HepG2 (cell line): ENCODE measurements at regions not wholly inside any gene's neighbourhood (a gene's known extent, or its start where the extent isn't known, plus 50 kb on each side); places are given as distances from the start of the nearest gene placed in this dataset.

Experiments
- ATAC-seq: fragments of 200-7000 bp; cut with Tn5 transposase; 3 replicates; pipeline ENCODE4 v1.9.1; 2020; ENCODE audit warnings: mild to moderate bottlenecking, moderate library complexity
- BruUV-seq: library from RNA; stranded (reverse); fragments of 400-500 nt; replicated peaks from 2 replicates; lab custom pipeline; 2021; lab: Mats Ljungman, UMichigan
- CTCF ChIA-PET: fragments of 300-600 bp; formaldehyde crosslinking; extraction: SDS; loops from one replicate; lab custom pipeline; 2021; ENCODE audit warnings: low total read pairs, inconsistent platforms, low intra/inter-chr PET ratio; lab: Yijun Ruan, JAX
- POLR2A ChIA-PET: fragments of 350-600 bp; sonication (Branson Sonifier 250); formaldehyde crosslinking; loops from one replicate; lab custom pipeline; 2020; ENCODE audit warnings: antibody characterized with exemption, inconsistent platforms; lab: Yijun Ruan, JAX
- DNase-seq: peaks from one replicate; pipeline ENCODE4 v3.0.0-alpha.2; 2015; ENCODE audit warnings: low spot score
- FAIRE-seq: peaks from 3 replicates; lab custom pipeline; 2011; peaks lifted over from hg19 to GRCh38; lab: Jason Lieb, UNC
- H2AFZ ChIP-seq: one replicate; pipeline ENCODE4 v1.6.1; 2011; ENCODE audit warnings: low read length, inconsistent platforms
- H3K27ac ChIP-seq: fragments of 300-600 bp; 3 replicates; pipeline ENCODE4 v1.8.0; 2011; ENCODE audit warnings: mixed run types, mild to moderate bottlenecking, mixed read lengths, low read length, inconsistent platforms; ENCODE audit not compliant: insufficient read depth; ENCODE audit errors: extremely low read length
- H3K27me3 ChIP-seq, 2 experiments: fragments of 200-600 bp in 1 of 2; 2 replicates in 1 of 2; 3 replicates in 1 of 2; pipeline versions ENCODE4 v1.6.0 to v1.8.0; 2011; ENCODE audit warnings: low read length in 2 of 2, mild to moderate bottlenecking in 2 of 2, moderate library complexity in 2 of 2, inconsistent platforms in 1 of 2; ENCODE audit not compliant: insufficient read depth in 2 of 2, control insufficient read depth in 1 of 2
- H3K36me3 ChIP-seq, 2 experiments: fragments of 200-600 bp in 1 of 2; replicated peaks in 1 of 2; 2 replicates in 1 of 2; 3 replicates in 1 of 2; pipeline versions ENCODE4 v1.5.1 to v1.8.0; 2011; ENCODE audit warnings: low read length in 2 of 2, inconsistent platforms in 1 of 2; ENCODE audit not compliant: insufficient read depth in 2 of 2, control insufficient read depth in 1 of 2
- H3K4me1 ChIP-seq: 2 replicates; pipeline ENCODE4 v1.5.1; 2012; ENCODE audit warnings: low read length, inconsistent platforms; ENCODE audit not compliant: insufficient read depth
- H3K4me2 ChIP-seq: 2 replicates; pipeline ENCODE4 v1.6.0; 2011; ENCODE audit warnings: low read depth, low read length, inconsistent platforms
- H3K4me3 ChIP-seq, 3 experiments: fragments of 200-600 bp in 1 of 3; sonication (generic), shearing (Covaris generic) in 1 of 3; replicated peaks in 1 of 3; 2 replicates each; pipeline ENCODE4 v1.5.1; 2011 to 2016; ENCODE audit warnings: low read length in 3 of 3, inconsistent platforms in 2 of 3, low read depth in 2 of 3, mild to moderate bottlenecking in 2 of 3, control low read depth in 1 of 3, mixed read lengths in 1 of 3; ENCODE audit not compliant: insufficient read depth in 1 of 3
- H3K79me2 ChIP-seq: one replicate; pipeline ENCODE4 v1.6.1; 2011; ENCODE audit warnings: low read length, inconsistent platforms; ENCODE audit not compliant: insufficient read depth
- H3K9ac ChIP-seq: 2 replicates; pipeline ENCODE4 v1.6.0; 2011; ENCODE audit warnings: mild to moderate bottlenecking, low read depth, low read length, inconsistent platforms; ENCODE audit not compliant: insufficient read depth
- H3K9me3 ChIP-seq: 2 replicates; pipeline ENCODE4 v1.5.1; 2012; ENCODE audit warnings: mild to moderate bottlenecking, low read length
- H4K20me1 ChIP-seq: 2 replicates; pipeline ENCODE4 v1.6.0; 2011; ENCODE audit warnings: inconsistent platforms, mild to moderate bottlenecking, low read length, moderate library complexity; ENCODE audit not compliant: insufficient read depth
- BRD4 ChIP-seq: sonication (generic); formaldehyde crosslinking; IDR thresholded peaks from 2 replicates; pipeline ENCODE4 v1.4.0; 2020; ENCODE audit warnings: missing genetic modification reagents
- ESRRA ChIP-seq: sonication (generic); formaldehyde crosslinking; IDR thresholded peaks from 2 replicates; pipeline ENCODE4 v1.5.1; 2020; ENCODE audit warnings: mild to moderate bottlenecking, low read depth, missing genetic modification reagents
- MATR3 ChIP-seq: sonication (generic); formaldehyde crosslinking; IDR thresholded peaks from 2 replicates; pipeline ENCODE4 v1.4.0; 2020; ENCODE audit warnings: missing genetic modification reagents
- SAP130 ChIP-seq: IDR thresholded peaks from 2 replicates; pipeline ENCODE4 v1.6.1; 2016; ENCODE audit warnings: low read depth
- SATB2 ChIP-seq: sonication (generic); formaldehyde crosslinking; IDR thresholded peaks from 2 replicates; pipeline ENCODE4 v1.5.0; 2020; ENCODE audit warnings: missing genetic modification reagents
- SIN3A ChIP-seq: IDR thresholded peaks from 2 replicates; pipeline ENCODE4 v1.6.1; 2011; ENCODE audit warnings: low read depth, mild to moderate bottlenecking, control low read depth, low read length, borderline replicate concordance
- YY1 ChIP-seq: IDR thresholded peaks from 2 replicates; pipeline ENCODE4 v1.6.1; 2011; ENCODE audit warnings: low read length, low read depth, moderate library complexity, mild to moderate bottlenecking; ENCODE audit not compliant: insufficient read depth, insufficient replicate concordance
- ZHX1 ChIP-seq: sonication (generic); formaldehyde crosslinking; IDR thresholded peaks from 2 replicates; pipeline ENCODE4 v1.8.1; 2022; ENCODE audit warnings: low read depth, mild to moderate bottlenecking, missing genetic modification reagents
- ZKSCAN8 ChIP-seq: IDR thresholded peaks from 2 replicates; pipeline ENCODE4 v1.6.1; 2016; ENCODE audit warnings: borderline replicate concordance, missing genetic modification reagents, missing compliant biosample characterization
- WGBS: methylation state at CpG from one replicate; pipeline ENCODE4 v1.1.6; 2017; ENCODE audit warnings: low lambda C conversion rate; 5-methylcytosine and 5-hydroxymethylcytosine counted together
- in situ Hi-C: cut with HindIII; loops from 2 replicates; pipeline ENCODE4 v1.10.0; 2017; ENCODE audit warnings: low pct_unique_long_range_greater_than_20kb; ENCODE audit not compliant: extremely low pct_ligation_motif_present
- intact Hi-C: fragments of 100-400 bp; cut with micrococcal nuclease; formaldehyde crosslinking; loops from one replicate; pipeline ENCODE4 v1.10.0; 2022; ENCODE audit not compliant: unreplicated experiment

- 92% methylated on average over 1 of the region's 1 CpG for WGBS
- no peak overlapping the region for H2AFZ ChIP-seq
- no peaks in the 10 kb centered on the region for H3K27me3 ChIP-seq
- no TSS peak for BruUV-seq
- no peaks in the 10 kb centered on the region for H3K79me2 ChIP-seq
- H3K9ac ChIP-seq = no peak overlapping the region
- no peak overlapping the region for H3K27ac ChIP-seq
- ChIA-PET CTCF (no interaction called here), POLR2A (no interaction called here)
- no peak for FAIRE-seq
- no peak for ATAC-seq
- DNase-seq = no peak
- H3K9me3 ChIP-seq = peaks cover 7% of the 10 kb centered on the region; the same call in 1 of the 2 replicates
- no peaks in the 10 kb centered on the region for H3K4me1 ChIP-seq
- intact Hi-C loops = no loop called here
- no peaks in the 10 kb centered on the region for H3K36me3 ChIP-seq
- in situ Hi-C loops = no loop called here
- no peak overlapping the region for H3K4me3 ChIP-seq
- no peak for TF ChIP-seq SATB2 (CRISPR knock-in tag)
- TF ChIP-seq YY1 = no peak
- TF ChIP-seq MATR3 (CRISPR knock-in tag) = no peak
- no peak for TF ChIP-seq ZHX1 (CRISPR knock-in tag)
- no peak for TF ChIP-seq ESRRA
- TF ChIP-seq ZKSCAN8 (CRISPR knock-in tag) = no peak
- no peak for TF ChIP-seq SAP130 (CRISPR knock-in tag)
- TF ChIP-seq SIN3A = no peak
- TF ChIP-seq BRD4 (CRISPR knock-in tag) = no peak
- no peak overlapping the region for H3K4me2 ChIP-seq
- no peaks in the 10 kb centered on the region for H4K20me1 ChIP-seq
These were observed 599.5 kb downstream of the SUCLG1 start for GRCh38 chr2:83859553-83859952.
